Liver (tissue), 8 donors: ENCODE measurements at regions not wholly inside any gene's neighbourhood (a gene's known extent, or its start where the extent isn't known, plus 50 kb on each side); places are given as distances from the start of the nearest gene placed in this dataset.

ENCODE experiments used
- DNase-seq: peaks from one replicate; pipeline ENCODE4 v3.0.0-alpha.2; 2017; ENCODE audit warnings: low spot score
- H3K27ac ChIP-seq, 2 donors: one replicate each; pipeline ENCODE4 v1.7.0; 2013; ENCODE audit warnings: inconsistent platforms in 2 of 2, low read length in 2 of 2, control low read depth in 1 of 2, low read depth in 1 of 2, mild to moderate bottlenecking in 1 of 2
- H3K27me3 ChIP-seq, 4 donors: one replicate each; pipeline versions ENCODE4 v1.6.1 to v1.7.0; 2013; ENCODE audit warnings: low read length in 3 of 4, inconsistent platforms in 1 of 4, mild to moderate bottlenecking in 1 of 4, moderate library complexity in 1 of 4; ENCODE audit not compliant: control insufficient read depth in 4 of 4, insufficient read depth in 4 of 4
- H3K36me3 ChIP-seq, 4 donors: one replicate each; pipeline versions ENCODE4 v1.6.1 to v1.7.0; 2013; ENCODE audit warnings: low read length in 3 of 4, mild to moderate bottlenecking in 3 of 4, low read depth in 1 of 4, moderate library complexity in 1 of 4; ENCODE audit not compliant: control insufficient read depth in 4 of 4, insufficient read depth in 3 of 4
- H3K4me1 ChIP-seq, 4 donors: one replicate each; pipeline versions ENCODE4 v1.6.1 to v1.7.0; 2013; ENCODE audit warnings: low read length in 3 of 4, mild to moderate bottlenecking in 3 of 4, moderate library complexity in 1 of 4; ENCODE audit not compliant: control insufficient read depth in 4 of 4, insufficient read depth in 4 of 4
- H3K4me3 ChIP-seq, 3 donors: one replicate each; pipeline versions ENCODE4 v1.6.1 to v1.7.0; 2013; ENCODE audit warnings: low read length in 3 of 3, control low read depth in 1 of 3, low read depth in 1 of 3, mild to moderate bottlenecking in 1 of 3
- H3K9ac ChIP-seq, 2 donors: one replicate each; pipeline ENCODE4 v1.7.0; 2013; ENCODE audit warnings: low read length in 2 of 2, mild to moderate bottlenecking in 2 of 2, moderate library complexity in 2 of 2, control low read depth in 1 of 2, low read depth in 1 of 2
- H3K9me3 ChIP-seq, 4 donors: one replicate each; pipeline versions ENCODE4 v1.6.1 to v1.7.0; 2013; ENCODE audit warnings: low read length in 3 of 4; ENCODE audit not compliant: control insufficient read depth in 4 of 4
- CTCF ChIP-seq: fragments of 150-350 bp; IDR thresholded peaks from 2 replicates; pipeline ENCODE4 v1.5.1; 2017; ENCODE audit warnings: improper control_type of control experiment, low read depth, low read length; ENCODE audit not compliant: missing input control
- EGR1 ChIP-seq, 2 donors: IDR thresholded peaks; 2 replicates each; pipeline ENCODE4 v1.6.1; 2016 to 2018; ENCODE audit warnings: antibody characterized with exemption in 2 of 2, low read depth in 2 of 2
- FOXA1 ChIP-seq: IDR thresholded peaks from 2 replicates; pipeline ENCODE4 v1.6.1; 2016; ENCODE audit warnings: antibody characterized with exemption
- GABPA ChIP-seq, 2 donors: IDR thresholded peaks in 1 of 2; conservative IDR thresholded peaks in 1 of 2; 2 replicates each; pipeline ENCODE4 v1.6.1; 2016; ENCODE audit warnings: antibody characterized with exemption in 2 of 2, mild to moderate bottlenecking in 1 of 2, moderate library complexity in 1 of 2
- HNF4A ChIP-seq, 2 donors: conservative IDR thresholded peaks; 2 replicates each; pipeline ENCODE4 v1.6.1; 2016; ENCODE audit warnings: antibody characterized with exemption in 2 of 2, mild to moderate bottlenecking in 2 of 2
- NR2F2 ChIP-seq: IDR thresholded peaks from 2 replicates; pipeline ENCODE4 v1.6.1; 2016; ENCODE audit warnings: antibody characterized with exemption
- RAD21 ChIP-seq, 2 donors: IDR thresholded peaks; 2 replicates each; pipeline ENCODE4 v1.6.1; 2016; ENCODE audit warnings: antibody characterized with exemption in 2 of 2, mild to moderate bottlenecking in 2 of 2
- REST ChIP-seq: IDR thresholded peaks from 2 replicates; pipeline ENCODE4 v1.6.1; 2016; ENCODE audit warnings: antibody characterized with exemption, mild to moderate bottlenecking
- RXRA ChIP-seq, 2 donors: IDR thresholded peaks; 2 replicates each; pipeline ENCODE4 v1.6.1; 2017 to 2018; ENCODE audit warnings: antibody characterized with exemption in 2 of 2, mild to moderate bottlenecking in 1 of 2
- SP1 ChIP-seq: IDR thresholded peaks from 2 replicates; pipeline ENCODE4 v1.6.1; 2018; ENCODE audit warnings: antibody characterized with exemption, mild to moderate bottlenecking
- TAF1 ChIP-seq: conservative IDR thresholded peaks from 2 replicates; pipeline ENCODE4 v1.6.1; 2016; ENCODE audit warnings: antibody characterized with exemption, mild to moderate bottlenecking
- YY1 ChIP-seq: IDR thresholded peaks from 2 replicates; pipeline ENCODE4 v1.6.1; 2016; ENCODE audit warnings: antibody characterized with exemption, mild to moderate bottlenecking
- ZBTB33 ChIP-seq: IDR thresholded peaks from 2 replicates; pipeline ENCODE4 v1.6.1; 2016; ENCODE audit warnings: antibody characterized with exemption
- WGBS: extraction: QIAGEN DNeasy Blood & Tissue Kit; methylation state at CpG from one replicate; pipeline ENCODE4 v1.1.7; 2013; 5-methylcytosine and 5-hydroxymethylcytosine counted together
- donor health status: healthy.
- donor health status: healthy.
- donor health status: healthy.
- donor health status: healthy.
- donor health status: healthy.

- DNase-seq = no peak
- Histone ChIP-seq H3K27ac (no peak overlapping the region), H3K4me1 (no peaks in the 10 kb centered on the region), H3K4me3 (no peak overlapping the region), H3K27me3 (no peaks in the 10 kb centered on the region), H3K9ac (no peak overlapping the region), H3K9me3 (peaks cover 0 to 2% (median 0%) of the 10 kb centered on the region in 4 donors), H3K36me3 (no peaks in the 10 kb centered on the region)
- TF ChIP-seq CTCF (no peak), ZBTB33 (no peak), RAD21 (IDR thresholded peaks at IDR 0.05) (no peak), GABPA (IDR thresholded peaks at IDR 0.05 in 1 of 2, conservative IDR thresholded peaks at IDR 0.05 in 1 of 2) (no peak), RXRA (IDR thresholded peaks at IDR 0.05) (no peak), SP1 (no peak)
- WGBS = 71% methylated on average over 2 of the region's 2 CpGs
Observed at GRCh38 chr12:28698553-28698952, 450.5 kb upstream of the FAR2 start.

GRCh38 chr12:28699029-28699428 is 450.0 kb upstream of the FAR2 start:
- DNase-seq = no peak
- H3K4me1 ChIP-seq = no peaks in the 10 kb centered on the region
- H3K27me3 ChIP-seq = peaks cover 0 to 2% (median 0%) of the 10 kb centered on the region in 4 donors
- H3K9me3 ChIP-seq = peaks cover 0 to 3% (median under 1%) of the 10 kb centered on the region in 4 donors
- TF ChIP-seq FOXA1 = no peak
- TF ChIP-seq RAD21 (IDR thresholded peaks at IDR 0.05) = no peak
- TF ChIP-seq ZBTB33 = no peak
- no peak for TF ChIP-seq HNF4A (conservative IDR thresholded peaks at IDR 0.05)
- TF ChIP-seq REST = no peak
- TF ChIP-seq YY1 = no peak
- no peak for TF ChIP-seq EGR1 (IDR thresholded peaks at IDR 0.05; ENCODE audit: low read depth in 2 of 2)
- no peak for TF ChIP-seq NR2F2
- no peak for TF ChIP-seq TAF1
- no peak overlapping the region for H3K9ac ChIP-seq
- H3K36me3 ChIP-seq = no peaks in the 10 kb centered on the region
- H3K27ac ChIP-seq = no peak overlapping the region
- H3K4me3 ChIP-seq = no peak overlapping the region
